ENCODE measurements at regions not wholly inside any gene's neighbourhood (a gene's known extent, or its start where the extent isn't known, plus 50 kb on each side); places are given as distances from the start of the nearest gene placed in this dataset.

DNA sequence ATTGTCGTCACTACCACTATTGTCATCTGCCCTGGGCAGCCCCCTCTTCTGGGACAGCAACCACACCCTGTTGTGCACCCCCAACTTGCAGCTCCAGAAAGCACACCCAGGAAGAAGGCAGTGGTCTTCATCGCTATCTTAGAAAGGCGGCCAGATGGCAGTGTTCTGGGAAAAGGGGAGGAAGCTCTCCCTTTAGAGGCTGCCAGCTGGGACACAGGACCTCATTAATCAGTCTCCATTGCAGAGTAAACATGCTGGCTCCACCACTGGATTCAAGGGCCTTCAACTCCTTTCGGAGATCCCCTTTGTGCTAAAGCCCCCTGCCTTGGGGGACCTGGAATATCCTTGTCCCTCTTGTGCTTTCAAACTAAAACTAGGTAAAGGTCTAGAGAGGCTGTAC, 199.3 kb upstream of the LINGO1 start:
- TF ChIP-seq, protein P1, sequence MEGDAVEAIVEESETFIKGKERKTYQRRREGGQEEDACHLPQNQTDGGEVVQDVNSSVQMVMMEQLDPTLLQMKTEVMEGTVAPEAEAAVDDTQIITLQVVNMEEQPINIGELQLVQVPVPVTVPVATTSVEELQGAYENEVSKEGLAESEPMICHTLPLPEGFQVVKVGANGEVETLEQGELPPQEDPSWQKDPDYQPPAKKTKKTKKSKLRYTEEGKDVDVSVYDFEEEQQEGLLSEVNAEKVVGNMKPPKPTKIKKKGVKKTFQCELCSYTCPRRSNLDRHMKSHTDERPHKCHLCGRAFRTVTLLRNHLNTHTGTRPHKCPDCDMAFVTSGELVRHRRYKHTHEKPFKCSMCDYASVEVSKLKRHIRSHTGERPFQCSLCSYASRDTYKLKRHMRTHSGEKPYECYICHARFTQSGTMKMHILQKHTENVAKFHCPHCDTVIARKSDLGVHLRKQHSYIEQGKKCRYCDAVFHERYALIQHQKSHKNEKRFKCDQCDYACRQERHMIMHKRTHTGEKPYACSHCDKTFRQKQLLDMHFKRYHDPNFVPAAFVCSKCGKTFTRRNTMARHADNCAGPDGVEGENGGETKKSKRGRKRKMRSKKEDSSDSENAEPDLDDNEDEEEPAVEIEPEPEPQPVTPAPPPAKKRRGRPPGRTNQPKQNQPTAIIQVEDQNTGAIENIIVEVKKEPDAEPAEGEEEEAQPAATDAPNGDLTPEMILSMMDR (IDR thresholded peaks at IDR 0.05): no peak
- no peak for TF ChIP-seq POLR2AphosphoS5 (IDR thresholded peaks at IDR 0.05; ENCODE audit: low read depth, low read length)
- TF ChIP-seq, protein P2, sequence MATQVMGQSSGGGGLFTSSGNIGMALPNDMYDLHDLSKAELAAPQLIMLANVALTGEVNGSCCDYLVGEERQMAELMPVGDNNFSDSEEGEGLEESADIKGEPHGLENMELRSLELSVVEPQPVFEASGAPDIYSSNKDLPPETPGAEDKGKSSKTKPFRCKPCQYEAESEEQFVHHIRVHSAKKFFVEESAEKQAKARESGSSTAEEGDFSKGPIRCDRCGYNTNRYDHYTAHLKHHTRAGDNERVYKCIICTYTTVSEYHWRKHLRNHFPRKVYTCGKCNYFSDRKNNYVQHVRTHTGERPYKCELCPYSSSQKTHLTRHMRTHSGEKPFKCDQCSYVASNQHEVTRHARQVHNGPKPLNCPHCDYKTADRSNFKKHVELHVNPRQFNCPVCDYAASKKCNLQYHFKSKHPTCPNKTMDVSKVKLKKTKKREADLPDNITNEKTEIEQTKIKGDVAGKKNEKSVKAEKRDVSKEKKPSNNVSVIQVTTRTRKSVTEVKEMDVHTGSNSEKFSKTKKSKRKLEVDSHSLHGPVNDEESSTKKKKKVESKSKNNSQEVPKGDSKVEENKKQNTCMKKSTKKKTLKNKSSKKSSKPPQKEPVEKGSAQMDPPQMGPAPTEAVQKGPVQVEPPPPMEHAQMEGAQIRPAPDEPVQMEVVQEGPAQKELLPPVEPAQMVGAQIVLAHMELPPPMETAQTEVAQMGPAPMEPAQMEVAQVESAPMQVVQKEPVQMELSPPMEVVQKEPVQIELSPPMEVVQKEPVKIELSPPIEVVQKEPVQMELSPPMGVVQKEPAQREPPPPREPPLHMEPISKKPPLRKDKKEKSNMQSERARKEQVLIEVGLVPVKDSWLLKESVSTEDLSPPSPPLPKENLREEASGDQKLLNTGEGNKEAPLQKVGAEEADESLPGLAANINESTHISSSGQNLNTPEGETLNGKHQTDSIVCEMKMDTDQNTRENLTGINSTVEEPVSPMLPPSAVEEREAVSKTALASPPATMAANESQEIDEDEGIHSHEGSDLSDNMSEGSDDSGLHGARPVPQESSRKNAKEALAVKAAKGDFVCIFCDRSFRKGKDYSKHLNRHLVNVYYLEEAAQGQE (IDR thresholded peaks at IDR 0.05; ENCODE audit: insufficient read depth in 1 of 2, low read depth in 2 of 2, low read length in 1 of 2): no peak

Data from Panc1 (cell line).